ENCODE measurements at regions not wholly inside any gene's neighbourhood (a gene's known extent, or its start where the extent isn't known, plus 50 kb on each side); places are given as distances from the start of the nearest gene placed in this dataset.

GRCh38 chr2:60359569-60359968 is 193.9 kb downstream of the BCL11A start:
- Histone ChIP-seq H3K27ac (ENCODE audit: low read depth, low read length) (no peak overlapping the region), H4K20me1 (ENCODE audit: insufficient read depth, low read length) (no peaks in the 10 kb centered on the region), H3K4me2 (ENCODE audit: insufficient read depth, low read length) (no peak overlapping the region), H3K4me1 (ENCODE audit: insufficient read depth, low read length) (no peaks in the 10 kb centered on the region), H3K9me3 (ENCODE audit: low read depth, low read length) (no peaks in the 10 kb centered on the region), H3K27me3 (ENCODE audit: insufficient read depth, low read length) (no peaks in the 10 kb centered on the region), H2AFZ (ENCODE audit: low read length) (no peak overlapping the region), H3K79me2 (ENCODE audit: insufficient read depth, low read length) (no peaks in the 10 kb centered on the region), H3K4me3 (ENCODE audit: insufficient read depth, low read length) (no peak overlapping the region), H3K36me3 (ENCODE audit: insufficient read depth, low read length) (no peaks in the 10 kb centered on the region)
- no peak for DNase-seq (ENCODE audit: insufficient read length, low spot score, missing footprints)
- no peak for TF ChIP-seq CTCF (IDR thresholded peaks at IDR 0.05; ENCODE audit: extremely low read depth, low read depth, low read length)

GRCh38 chr2:60358476-60358875 is 195.0 kb downstream of the BCL11A start:
- no peaks in the 10 kb centered on the region for H3K36me3 ChIP-seq (ENCODE audit: insufficient read depth, low read length)
- no peak overlapping the region for H2AFZ ChIP-seq (ENCODE audit: low read length)
- H3K9me3 ChIP-seq (ENCODE audit: low read depth, low read length), result no peaks in the 10 kb centered on the region
- H3K27ac ChIP-seq (ENCODE audit: low read depth, low read length), result no peak overlapping the region
- H3K79me2 ChIP-seq (ENCODE audit: insufficient read depth, low read length), result no peaks in the 10 kb centered on the region
- TF ChIP-seq CTCF (IDR thresholded peaks at IDR 0.05; ENCODE audit: extremely low read depth, low read depth, low read length), result no peak
- no peaks in the 10 kb centered on the region for H3K4me1 ChIP-seq (ENCODE audit: insufficient read depth, low read length)
- H3K4me2 ChIP-seq (ENCODE audit: insufficient read depth, low read length), result no peak overlapping the region
- no peak for DNase-seq (ENCODE audit: insufficient read length, low spot score, missing footprints)
- H3K4me3 ChIP-seq (ENCODE audit: insufficient read depth, low read length), result no peak overlapping the region
- H3K27me3 ChIP-seq (ENCODE audit: insufficient read depth, low read length), result no peaks in the 10 kb centered on the region
- H4K20me1 ChIP-seq (ENCODE audit: insufficient read depth, low read length), result no peaks in the 10 kb centered on the region

GRCh38 chr2:60357996-60358395 is 195.5 kb downstream of the BCL11A start:
- Histone ChIP-seq H3K4me3 (ENCODE audit: insufficient read depth, low read length) (no peak overlapping the region), H3K27me3 (ENCODE audit: insufficient read depth, low read length) (no peaks in the 10 kb centered on the region), H4K20me1 (ENCODE audit: insufficient read depth, low read length) (no peaks in the 10 kb centered on the region), H3K4me1 (ENCODE audit: insufficient read depth, low read length) (no peaks in the 10 kb centered on the region), H3K4me2 (ENCODE audit: insufficient read depth, low read length) (no peak overlapping the region), H3K79me2 (ENCODE audit: insufficient read depth, low read length) (no peaks in the 10 kb centered on the region), H3K27ac (ENCODE audit: low read depth, low read length) (no peak overlapping the region), H3K9me3 (ENCODE audit: low read depth, low read length) (no peaks in the 10 kb centered on the region), H3K36me3 (ENCODE audit: insufficient read depth, low read length) (no peaks in the 10 kb centered on the region), H2AFZ (ENCODE audit: low read length) (no peak overlapping the region)
- DNase-seq (ENCODE audit: insufficient read length, low spot score, missing footprints), result no peak
- TF ChIP-seq CTCF (IDR thresholded peaks at IDR 0.05; ENCODE audit: extremely low read depth, low read depth, low read length), result no peak

GRCh38 chr2:60356346-60356745 is 197.1 kb downstream of the BCL11A start:
- no peaks in the 10 kb centered on the region for H3K36me3 ChIP-seq (ENCODE audit: insufficient read depth, low read length)
- H3K4me3 ChIP-seq (ENCODE audit: insufficient read depth, low read length), result no peak overlapping the region
- no peak overlapping the region for H3K27ac ChIP-seq (ENCODE audit: low read depth, low read length)
- no peaks in the 10 kb centered on the region for H3K27me3 ChIP-seq (ENCODE audit: insufficient read depth, low read length)
- no peak overlapping the region for H3K4me2 ChIP-seq (ENCODE audit: insufficient read depth, low read length)
- no peaks in the 10 kb centered on the region for H3K9me3 ChIP-seq (ENCODE audit: low read depth, low read length)
- H3K4me1 ChIP-seq (ENCODE audit: insufficient read depth, low read length), result no peaks in the 10 kb centered on the region
- H3K79me2 ChIP-seq (ENCODE audit: insufficient read depth, low read length), result no peaks in the 10 kb centered on the region
- TF ChIP-seq CTCF (IDR thresholded peaks at IDR 0.05; ENCODE audit: extremely low read depth, low read depth, low read length), result no peak
- H4K20me1 ChIP-seq (ENCODE audit: insufficient read depth, low read length), result no peaks in the 10 kb centered on the region
- H2AFZ ChIP-seq (ENCODE audit: low read length), result no peak overlapping the region
- DNase-seq (ENCODE audit: insufficient read length, low spot score, missing footprints), result no peak

Data from osteoblast (primary cell).